Spleen (tissue), 7 donors: ENCODE measurements at regions not wholly inside any gene's neighbourhood (a gene's known extent, or its start where the extent isn't known, plus 50 kb on each side); places are given as distances from the start of the nearest gene placed in this dataset.

ENCODE experiments used
- CTCF ChIP-seq, 11 experiments: fragments of 200-600 bp in 7 of 11; fragments of 450-650 bp in 4 of 11; sonication (generic) in 4 of 11; IDR thresholded peaks in 8 of 11; conservative IDR thresholded peaks in 3 of 11; 1 replicate in 7 of 11; 2 replicates in 4 of 11; pipeline versions ENCODE4 v1.4.0 to v1.8.0; 2016 to 2021; ENCODE audit warnings: antibody characterized with exemption in 11 of 11, inconsistent platforms in 4 of 11, mild to moderate bottlenecking in 1 of 11
- POLR2A ChIP-seq, 3 donors: fragments of 450-650 bp; IDR thresholded peaks; one replicate each; pipeline ENCODE4 v1.5.1; 2017; ENCODE audit warnings: antibody characterized with exemption in 3 of 3, mild to moderate bottlenecking in 1 of 3
- donor health status: DM: no; HTN: no; CAD: no; lungs with moderate emphysema.
- donor health status: DM: no; HTN: no; CAD: no.
- donor health status: DM: no; HTN: no; CAD: no.

GRCh38 chr2:154557906-154558305, 140.6 kb upstream of the KCNJ3 start:
- TF ChIP-seq POLR2A (IDR thresholded peaks at IDR 0.05) (no peak), CTCF (IDR thresholded peaks at IDR 0.05 in 8 of 11, conservative IDR thresholded peaks at IDR 0.05 in 3 of 11) (no peak)
